ENCODE measurements at regions not wholly inside any gene's neighbourhood (a gene's known extent, or its start where the extent isn't known, plus 50 kb on each side); places are given as distances from the start of the nearest gene placed in this dataset.

- Histone ChIP-seq H3K4me1 (ENCODE audit: control insufficient read depth in 1 of 2, insufficient read depth in 2 of 2, low read length in 2 of 2) (no peaks in the 10 kb centered on the region), H3K27ac (ENCODE audit: low read depth in 1 of 2, low read length in 2 of 2) (no peak overlapping the region), H3K4me3 (replicated peaks in 1 of 3; ENCODE audit: low read depth in 2 of 3, low read length in 3 of 3) (no peak overlapping the region), H3K27me3 (ENCODE audit: control insufficient read depth in 2 of 2, insufficient read depth in 2 of 2, low read length in 2 of 2) (no peaks in the 10 kb centered on the region), H3K9me3 (replicated peaks in 1 of 2; ENCODE audit: control insufficient read depth in 1 of 2, insufficient read depth in 1 of 2, low read length in 2 of 2) (no peaks in the 10 kb centered on the region), H3K4me2 (replicated peaks; ENCODE audit: extremely low read depth, low read length, poor library complexity, severe bottlenecking) (no peak overlapping the region), H3K9ac (ENCODE audit: insufficient read depth, low read length, poor library complexity, severe bottlenecking) (no peak overlapping the region), H4K20me1 (ENCODE audit: insufficient read depth, low read length) (no peaks in the 10 kb centered on the region), H3K79me2 (ENCODE audit: insufficient read depth, low read length) (no peaks in the 10 kb centered on the region), H2AFZ (ENCODE audit: insufficient read depth, low read depth, low read length, poor library complexity, severe bottlenecking) (no peak overlapping the region), H3K36me3 (replicated peaks in 1 of 2; ENCODE audit: control insufficient read depth in 1 of 2, insufficient read depth in 2 of 2, low read length in 2 of 2) (no peaks in the 10 kb centered on the region)
- Mint-ChIP-seq H3K36me3 (no peaks in the 10 kb centered on the region), H3K9me3 (peaks cover 0 to 4% (median 2%) of the 10 kb centered on the region in 7 donors), H3K27ac (no peak overlapping the region), H3K27me3 (ENCODE audit: low read depth in 3 of 3) (no peaks in the 10 kb centered on the region), H3K4me1 (no peaks in the 10 kb centered on the region), H3K4me3 (no peak overlapping the region)
- intact Hi-C loops (cut with micrococcal nuclease): no loop called here
- TF ChIP-seq, protein P1, sequence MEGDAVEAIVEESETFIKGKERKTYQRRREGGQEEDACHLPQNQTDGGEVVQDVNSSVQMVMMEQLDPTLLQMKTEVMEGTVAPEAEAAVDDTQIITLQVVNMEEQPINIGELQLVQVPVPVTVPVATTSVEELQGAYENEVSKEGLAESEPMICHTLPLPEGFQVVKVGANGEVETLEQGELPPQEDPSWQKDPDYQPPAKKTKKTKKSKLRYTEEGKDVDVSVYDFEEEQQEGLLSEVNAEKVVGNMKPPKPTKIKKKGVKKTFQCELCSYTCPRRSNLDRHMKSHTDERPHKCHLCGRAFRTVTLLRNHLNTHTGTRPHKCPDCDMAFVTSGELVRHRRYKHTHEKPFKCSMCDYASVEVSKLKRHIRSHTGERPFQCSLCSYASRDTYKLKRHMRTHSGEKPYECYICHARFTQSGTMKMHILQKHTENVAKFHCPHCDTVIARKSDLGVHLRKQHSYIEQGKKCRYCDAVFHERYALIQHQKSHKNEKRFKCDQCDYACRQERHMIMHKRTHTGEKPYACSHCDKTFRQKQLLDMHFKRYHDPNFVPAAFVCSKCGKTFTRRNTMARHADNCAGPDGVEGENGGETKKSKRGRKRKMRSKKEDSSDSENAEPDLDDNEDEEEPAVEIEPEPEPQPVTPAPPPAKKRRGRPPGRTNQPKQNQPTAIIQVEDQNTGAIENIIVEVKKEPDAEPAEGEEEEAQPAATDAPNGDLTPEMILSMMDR (IDR thresholded peaks at IDR 0.05): no peak
- no peak for DNase-seq
- no CpG with 5 or more reads among the region's 1 CpG for WGBS (ENCODE audit: insufficient coverage)
Observed at GRCh38 chr18:27312853-27313252, 127.7 kb upstream of the CHST9 start.

DNA sequence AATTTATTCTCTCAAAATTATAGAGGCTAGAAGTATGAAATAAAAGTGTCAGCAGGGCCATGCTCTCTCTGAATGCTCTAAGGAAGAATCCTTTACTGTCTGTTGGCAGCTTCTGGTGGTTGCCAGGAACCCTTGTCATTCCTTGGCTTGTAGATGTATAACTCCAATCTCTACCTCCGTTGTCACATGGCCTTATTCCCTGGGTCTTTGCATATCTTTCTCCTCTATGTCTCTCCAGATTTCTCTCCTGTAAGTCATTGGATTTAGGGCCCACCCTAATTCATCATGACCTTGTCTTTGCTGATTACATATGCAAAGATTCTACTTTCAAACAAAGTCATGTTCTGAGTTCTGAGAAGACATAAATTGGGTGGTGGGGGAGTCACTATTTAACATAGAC is 127.0 kb upstream of the CHST9 start:
- no peak overlapping the region for H3K4me3 Mint-ChIP-seq
- Histone ChIP-seq H3K27me3 (ENCODE audit: control insufficient read depth in 2 of 2, insufficient read depth in 2 of 2, low read length in 2 of 2) (no peaks in the 10 kb centered on the region), H3K9ac (ENCODE audit: insufficient read depth, low read length, poor library complexity, severe bottlenecking) (no peak overlapping the region), H4K20me1 (ENCODE audit: insufficient read depth, low read length) (no peaks in the 10 kb centered on the region), H3K4me2 (replicated peaks; ENCODE audit: extremely low read depth, low read length, poor library complexity, severe bottlenecking) (no peak overlapping the region), H3K27ac (ENCODE audit: low read depth in 1 of 2, low read length in 2 of 2) (no peak overlapping the region), H3K36me3 (replicated peaks in 1 of 2; ENCODE audit: control insufficient read depth in 1 of 2, insufficient read depth in 2 of 2, low read length in 2 of 2) (no peaks in the 10 kb centered on the region), H2AFZ (ENCODE audit: insufficient read depth, low read depth, low read length, poor library complexity, severe bottlenecking) (no peak overlapping the region), H3K9me3 (replicated peaks in 1 of 2; ENCODE audit: control insufficient read depth in 1 of 2, insufficient read depth in 1 of 2, low read length in 2 of 2) (no peaks in the 10 kb centered on the region), H3K4me3 (replicated peaks in 1 of 3; ENCODE audit: low read depth in 2 of 3, low read length in 3 of 3) (no peak overlapping the region), H3K79me2 (ENCODE audit: insufficient read depth, low read length) (no peaks in the 10 kb centered on the region), H3K4me1 (ENCODE audit: control insufficient read depth in 1 of 2, insufficient read depth in 2 of 2, low read length in 2 of 2) (no peaks in the 10 kb centered on the region)
- TF ChIP-seq, protein P1 (IDR thresholded peaks at IDR 0.05): no peak
- DNase-seq: no peak
- H3K27ac Mint-ChIP-seq: no peak overlapping the region
- WGBS (ENCODE audit: insufficient coverage): 60% methylated on average over 1 of the region's 1 CpG
- intact Hi-C loops (cut with micrococcal nuclease): no loop called here
- H3K4me1 Mint-ChIP-seq: no peaks in the 10 kb centered on the region
- no peaks in the 10 kb centered on the region for H3K36me3 Mint-ChIP-seq
- H3K27me3 Mint-ChIP-seq (ENCODE audit: low read depth in 3 of 3): no peaks in the 10 kb centered on the region
- H3K9me3 Mint-ChIP-seq: peaks cover 0 to 4% (median 2%) of the 10 kb centered on the region in 7 donors
